GM12878 (cell line): ENCODE measurements at regions not wholly inside any gene's neighbourhood (a gene's known extent, or its start where the extent isn't known, plus 50 kb on each side); places are given as distances from the start of the nearest gene placed in this dataset.

Experiments
- ATAC-seq: fragments of 200-7000 bp; cut with Tn5 transposase; 3 replicates; pipeline ENCODE4 v1.9.1; 2020; ENCODE audit warnings: mild to moderate bottlenecking, moderate library complexity
- BruUV-seq: library from RNA; stranded (reverse); fragments of 400-500 nt; replicated peaks from 2 replicates; lab custom pipeline; 2021; lab: Mats Ljungman, UMichigan
- CTCF ChIA-PET: fragments of 300-600 bp; sonication (Branson Sonifier 250); formaldehyde crosslinking; extraction: SDS; loops from one replicate; lab custom pipeline; 2021; ENCODE audit warnings: inconsistent platforms; lab: Yijun Ruan, JAX
- POLR2A ChIA-PET: fragments of 350-600 bp; formaldehyde crosslinking; extraction: SDS; loops from one replicate; lab custom pipeline; 2021; ENCODE audit warnings: inconsistent platforms; lab: Charles Lee
- RAD21 ChIA-PET: fragments of 300-600 bp; sonication (Branson Sonifier 250); formaldehyde crosslinking; loops from one replicate; lab custom pipeline; 2023; ENCODE audit warnings: antibody characterized with exemption; ENCODE audit not compliant: unreplicated experiment; lab: Charles Lee
- SMC1A ChIA-PET: fragments of 300-600 bp; sonication (Branson Sonifier 250); formaldehyde crosslinking; loops from one replicate; lab custom pipeline; 2023; ENCODE audit not compliant: unreplicated experiment, uncharacterized antibody; lab: Charles Lee
- DNase-seq: peaks from one replicate; pipeline ENCODE4 v3.0.0-alpha.2; 2011; ENCODE audit warnings: low read depth, low spot score
- FAIRE-seq: peaks from 3 replicates; lab custom pipeline; 2011; peaks lifted over from hg19 to GRCh38; lab: Jason Lieb, UNC
- H2AFZ ChIP-seq: 2 replicates; pipeline ENCODE4 v1.6.0; 2011; ENCODE audit warnings: low read depth, low read length, control low read depth; ENCODE audit not compliant: control insufficient read depth
- H3K27ac ChIP-seq: 2 replicates; pipeline ENCODE4 v1.5.1; 2011; ENCODE audit warnings: control low read depth; ENCODE audit not compliant: control insufficient read depth, insufficient read depth
- H3K27me3 ChIP-seq, 2 experiments: replicated peaks in 1 of 2; 2 replicates each; pipeline versions ENCODE4 v1.6.0 to v1.6.1; 2011; ENCODE audit warnings: low read length in 1 of 2; ENCODE audit not compliant: control insufficient read depth in 2 of 2, insufficient read depth in 2 of 2
- H3K36me3 ChIP-seq, 2 experiments: 2 replicates each; pipeline ENCODE4 v1.5.1; 2011; ENCODE audit warnings: low read length in 1 of 2; ENCODE audit not compliant: control insufficient read depth in 2 of 2, insufficient read depth in 2 of 2
- H3K4me1 ChIP-seq: 2 replicates; pipeline ENCODE4 v1.6.1; 2011; ENCODE audit warnings: mild to moderate bottlenecking, low read length, moderate library complexity, mixed read lengths; ENCODE audit not compliant: control insufficient read depth, insufficient read depth
- H3K4me2 ChIP-seq: 2 replicates; pipeline ENCODE4 v1.6.0; 2011; ENCODE audit warnings: control low read depth; ENCODE audit not compliant: control insufficient read depth, insufficient read depth
- H3K4me3 ChIP-seq: fragments of 200-600 bp; sonication (generic); 2 replicates; pipeline ENCODE4 v1.5.1; 2016
- H3K79me2 ChIP-seq: 2 replicates; pipeline ENCODE4 v1.6.0; 2011; ENCODE audit warnings: low read length; ENCODE audit not compliant: control insufficient read depth, insufficient read depth
- H3K9ac ChIP-seq: 2 replicates; pipeline ENCODE4 v1.8.0; 2011; ENCODE audit warnings: low read length, control low read depth, mixed read lengths; ENCODE audit not compliant: control insufficient read depth, insufficient read depth
- H3K9me3 ChIP-seq: replicated peaks from 3 replicates; pipeline ENCODE4 v1.5.1; 2011; ENCODE audit warnings: mild to moderate bottlenecking, low read length; ENCODE audit not compliant: control insufficient read depth, insufficient read depth
- H4K20me1 ChIP-seq: 2 replicates; pipeline ENCODE4 v1.6.0; 2011; ENCODE audit not compliant: control insufficient read depth, insufficient read depth
- ATF7 ChIP-seq: fragments of 450-650 bp; IDR thresholded peaks from 2 replicates; pipeline ENCODE4 v1.6.1; 2016; ENCODE audit warnings: low read depth, mild to moderate bottlenecking
- BCL11A ChIP-seq: IDR thresholded peaks from 2 replicates; pipeline ENCODE4 v1.6.1; 2011; ENCODE audit warnings: low read depth, low read length
- CBFB ChIP-seq: IDR thresholded peaks from 2 replicates; pipeline ENCODE4 v1.6.1; 2016; ENCODE audit warnings: antibody characterized with exemption, low read depth
- HDAC6 ChIP-seq: fragments of 200-600 bp; sonication (generic); IDR thresholded peaks from one replicate; pipeline ENCODE4 v1.8.0; 2017; ENCODE audit warnings: antibody characterized with exemption; ENCODE audit not compliant: unreplicated experiment
- MEF2A ChIP-seq: IDR thresholded peaks from 2 replicates; pipeline ENCODE4 v1.6.1; 2011; ENCODE audit warnings: low read depth, mild to moderate bottlenecking, low read length, moderate library complexity; ENCODE audit not compliant: insufficient read depth
- NFXL1 ChIP-seq: fragments of 450-650 bp; IDR thresholded peaks from 2 replicates; pipeline ENCODE4 v1.6.1; 2017; ENCODE audit warnings: antibody characterized with exemption, mild to moderate bottlenecking, borderline replicate concordance
- NR2C2 ChIP-seq: IDR thresholded peaks from 2 replicates; pipeline ENCODE4 v1.6.1; 2011; ENCODE audit warnings: borderline replicate concordance, low read depth; ENCODE audit not compliant: control insufficient read depth, insufficient read length
- POLR2AphosphoS5 ChIP-seq: IDR thresholded peaks from 2 replicates; pipeline ENCODE4 v1.6.1; 2011; ENCODE audit warnings: mild to moderate bottlenecking, low read length, inconsistent platforms
- SMAD5 ChIP-seq: IDR thresholded peaks from 2 replicates; pipeline ENCODE4 v1.6.1; 2016; ENCODE audit warnings: antibody characterized with exemption, low read depth
- YBX1 ChIP-seq: fragments of 450-650 bp; IDR thresholded peaks from 2 replicates; pipeline ENCODE4 v1.6.1; 2016; ENCODE audit warnings: antibody characterized with exemption
- ZNF207 ChIP-seq: fragments of 450-650 bp; IDR thresholded peaks from 2 replicates; pipeline ENCODE4 v1.6.1; 2014; ENCODE audit warnings: antibody characterized with exemption, mild to moderate bottlenecking, borderline replicate concordance
- ZNF217 ChIP-seq: fragments of 450-650 bp; IDR thresholded peaks from 2 replicates; pipeline ENCODE4 v1.6.1; 2017; ENCODE audit warnings: antibody characterized with exemption, mild to moderate bottlenecking
- WGBS: methylation state at CpG from one replicate; pipeline ENCODE4 v1.1.6; 2016; ENCODE audit warnings: low lambda C conversion rate; ENCODE audit not compliant: insufficient replicate concordance, insufficient coverage; ENCODE audit errors: missing lambda C conversion rate; 5-methylcytosine and 5-hydroxymethylcytosine counted together
- in situ Hi-C: fragments of 300-500 bp; cut with MboI; formaldehyde crosslinking; loops from 9 replicates; pipeline ENCODE4 v1.14.3; 2018; ENCODE audit warnings: mixed read lengths
- intact Hi-C: fragments of 100-400 bp; cut with micrococcal nuclease; formaldehyde crosslinking; loops from one replicate; pipeline ENCODE4 v1.14.2; 2022; ENCODE audit not compliant: unreplicated experiment
- TF ChIP-seq, protein P1 (sequence below): IDR thresholded peaks from 2 replicates; pipeline ENCODE4 v1.6.1; 2011; ENCODE audit warnings: borderline replicate concordance, low read depth, mild to moderate bottlenecking, moderate library complexity, low read length; ENCODE audit not compliant: insufficient read depth, poor library complexity, severe bottlenecking

DNA sequence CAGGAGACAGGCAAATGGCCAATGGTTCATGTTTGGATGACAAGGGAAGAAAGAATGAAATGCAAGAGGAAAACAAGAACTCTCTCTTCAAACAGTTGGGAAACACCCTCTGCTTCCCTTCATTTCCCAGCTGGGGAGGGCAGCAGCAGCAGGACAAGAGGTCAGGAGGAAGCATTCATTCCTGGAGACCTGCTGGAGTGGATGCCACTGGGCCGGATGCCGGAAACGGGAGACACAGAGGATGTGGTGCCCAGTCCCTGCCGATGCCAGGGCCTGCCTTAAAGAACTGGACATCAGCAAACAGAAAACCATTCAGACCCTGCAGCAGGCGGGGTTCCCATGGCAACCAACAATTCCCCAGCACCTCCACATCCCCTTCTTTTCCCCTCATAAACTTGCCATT is 102.3 kb upstream of the ZNF648 start:
- Histone ChIP-seq H3K27me3 (no peaks in the 10 kb centered on the region; a peak in 1 of 4 replicates), H4K20me1 (no peaks in the 10 kb centered on the region), H3K27ac (no peak overlapping the region), H2AFZ (no peak overlapping the region), H3K36me3 (no peaks in the 10 kb centered on the region), H3K4me1 (no peaks in the 10 kb centered on the region), H3K4me2 (no peak overlapping the region), H3K79me2 (no peaks in the 10 kb centered on the region), H3K9me3 (no peaks in the 10 kb centered on the region), H3K4me3 (no peak overlapping the region), H3K9ac (no peak overlapping the region)
- DNase-seq (no peak), FAIRE-seq (no peak), ATAC-seq (no peak)
- intact Hi-C loops, result no loop called here
- ChIA-PET POLR2A (no interaction called here), RAD21 (no interaction called here), SMC1A (no interaction called here), CTCF (no interaction called here)
- 45% methylated on average over 5 of the region's 5 CpGs for WGBS
- no TSS peak for BruUV-seq
- in situ Hi-C loops, result no loop called here
- TF ChIP-seq ATF7, result no peak
- TF ChIP-seq CBFB, result no peak
- no peak for TF ChIP-seq ZNF217
- no peak for TF ChIP-seq MEF2A
- TF ChIP-seq YBX1, result no peak
- TF ChIP-seq BCL11A, result no peak
- no peak for TF ChIP-seq HDAC6
- no peak for TF ChIP-seq ZNF207
- TF ChIP-seq POLR2AphosphoS5, result no peak
- TF ChIP-seq SMAD5, result no peak
- TF ChIP-seq NR2C2, result no peak
- TF ChIP-seq, protein P1, sequence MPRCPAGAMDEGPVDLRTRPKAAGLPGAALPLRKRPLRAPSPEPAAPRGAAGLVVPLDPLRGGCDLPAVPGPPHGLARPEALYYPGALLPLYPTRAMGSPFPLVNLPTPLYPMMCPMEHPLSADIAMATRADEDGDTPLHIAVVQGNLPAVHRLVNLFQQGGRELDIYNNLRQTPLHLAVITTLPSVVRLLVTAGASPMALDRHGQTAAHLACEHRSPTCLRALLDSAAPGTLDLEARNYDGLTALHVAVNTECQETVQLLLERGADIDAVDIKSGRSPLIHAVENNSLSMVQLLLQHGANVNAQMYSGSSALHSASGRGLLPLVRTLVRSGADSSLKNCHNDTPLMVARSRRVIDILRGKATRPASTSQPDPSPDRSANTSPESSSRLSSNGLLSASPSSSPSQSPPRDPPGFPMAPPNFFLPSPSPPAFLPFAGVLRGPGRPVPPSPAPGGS, result no peak
- TF ChIP-seq NFXL1, result no peak
